G401.6 (cell line): ENCODE measurements at regions not wholly inside any gene's neighbourhood (a gene's known extent, or its start where the extent isn't known, plus 50 kb on each side); places are given as distances from the start of the nearest gene placed in this dataset.
"Not testable (repeated sequence)": the region's sequence is repeated elsewhere in the genome, so short reads cannot be mapped to it uniquely, and the experiment has no call there.

Source experiments
- FAIRE-seq: peaks from 2 replicates; lab custom pipeline; 2012; peaks lifted over from hg19 to GRCh38; lab: Jason Lieb, UNC

DNA sequence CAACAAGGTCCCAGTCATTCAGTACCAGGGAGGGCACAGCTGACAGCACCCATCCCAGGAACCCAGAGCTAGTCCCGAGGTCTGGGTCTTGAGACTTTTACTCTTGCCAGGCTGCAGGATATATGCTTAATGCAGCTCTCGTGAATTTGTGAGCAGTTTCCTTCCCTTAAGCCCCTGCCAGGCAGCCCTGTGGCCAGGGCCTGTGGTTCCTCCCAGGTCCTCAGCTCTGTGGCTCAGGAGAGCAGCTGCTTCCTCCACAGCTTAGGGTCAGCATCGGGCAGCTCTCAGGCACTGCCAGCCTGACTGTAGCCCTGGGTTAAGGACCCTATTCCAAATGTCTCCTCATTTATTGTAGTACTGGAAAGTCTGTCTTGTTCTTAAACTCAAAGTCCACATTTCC is 1384.8 kb downstream of the RPIA start:
- no peak for FAIRE-seq

DNA sequence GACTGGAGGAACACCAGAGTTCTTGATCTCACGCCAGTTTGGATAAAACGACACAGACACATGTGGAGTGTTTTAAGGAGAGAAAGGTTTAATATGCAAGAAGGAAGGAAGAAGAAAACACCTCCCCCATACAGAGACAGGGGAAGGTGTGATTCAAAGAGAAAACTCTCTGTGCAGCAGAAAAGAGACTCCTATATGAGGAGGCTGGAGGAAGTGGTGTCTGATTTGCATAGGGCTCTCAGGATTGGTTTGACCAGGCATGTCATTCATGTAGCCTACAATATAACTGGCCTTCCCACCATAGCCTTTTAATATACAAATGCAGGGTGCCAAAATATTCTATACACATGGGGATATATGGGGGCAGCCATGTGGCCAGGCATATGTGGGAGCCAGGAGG is 1386.5 kb downstream of the RPIA start:
- FAIRE-seq, result no peak

DNA sequence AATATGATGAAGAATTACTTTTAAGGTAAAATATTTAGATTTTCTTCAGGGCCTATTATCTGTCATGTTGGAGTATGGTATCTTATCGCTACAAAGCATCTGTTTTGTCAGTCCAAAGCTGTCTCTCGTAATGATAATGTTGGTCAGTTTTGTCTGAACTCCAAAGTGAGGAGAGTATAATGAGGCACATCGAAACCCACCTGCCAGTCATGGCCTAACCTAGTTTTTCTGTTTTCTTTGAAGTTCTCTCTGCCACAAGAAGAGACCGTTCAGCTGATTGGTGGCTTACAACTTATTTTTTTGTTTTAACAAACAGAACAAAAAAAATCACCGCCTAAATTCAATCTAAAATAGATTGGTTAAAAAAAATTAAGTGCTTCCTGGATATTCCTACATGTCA is 1387.9 kb downstream of the RPIA start:
- FAIRE-seq, result no peak

DNA sequence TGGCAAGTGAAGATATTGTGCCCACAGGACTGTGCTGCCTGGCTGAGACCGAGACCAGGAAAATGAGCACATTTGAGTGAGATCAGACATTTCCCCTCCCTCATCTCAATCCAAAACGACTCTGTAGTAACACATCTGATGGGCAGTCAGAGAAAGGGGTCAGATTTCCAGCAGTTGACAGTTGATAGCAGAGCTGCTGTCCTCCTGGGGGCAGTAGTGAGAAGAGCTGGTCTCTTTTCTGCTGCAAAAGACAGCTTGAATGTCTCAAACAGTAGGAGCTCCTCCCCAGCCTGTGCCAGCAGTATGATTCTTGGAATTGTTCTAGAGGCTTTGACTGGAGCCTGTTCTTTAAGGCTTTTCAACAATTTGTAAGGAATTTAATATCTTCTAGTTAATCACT is 1396.3 kb downstream of the RPIA start:
- FAIRE-seq, result not testable (repeated sequence)

DNA sequence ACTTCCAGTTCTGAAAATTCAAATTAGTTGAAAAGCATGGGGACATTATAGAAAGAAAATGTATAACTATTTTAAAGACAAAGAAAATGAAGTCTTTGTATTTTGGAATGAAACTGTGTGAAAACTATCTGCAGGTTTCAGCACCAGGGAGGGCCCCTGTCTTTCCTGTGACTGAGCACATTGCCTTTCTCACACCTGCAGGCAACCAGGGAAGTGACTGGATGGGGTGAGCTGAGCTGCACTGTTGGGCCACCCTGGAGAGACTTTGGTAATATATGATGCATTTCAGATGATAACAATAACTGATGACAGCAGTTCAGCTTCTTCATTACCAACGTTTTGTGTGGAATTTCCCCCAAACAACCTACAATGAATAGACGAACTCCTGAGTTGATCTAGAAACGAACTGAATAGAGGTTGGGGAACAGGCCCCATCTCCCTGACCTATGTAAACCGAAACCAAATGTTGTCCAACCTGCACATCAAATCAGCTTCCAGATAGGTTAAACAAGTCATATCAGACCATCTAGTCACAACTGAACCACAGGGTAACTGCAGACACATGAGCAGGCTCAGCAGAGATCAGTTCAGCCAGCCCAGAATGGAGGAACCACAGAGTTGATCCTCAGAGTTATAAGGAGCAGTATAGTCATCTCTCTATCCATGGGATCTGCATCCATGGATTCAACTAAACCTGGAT is 1402.2 kb downstream of the RPIA start:
- FAIRE-seq, result not testable (repeated sequence)

DNA sequence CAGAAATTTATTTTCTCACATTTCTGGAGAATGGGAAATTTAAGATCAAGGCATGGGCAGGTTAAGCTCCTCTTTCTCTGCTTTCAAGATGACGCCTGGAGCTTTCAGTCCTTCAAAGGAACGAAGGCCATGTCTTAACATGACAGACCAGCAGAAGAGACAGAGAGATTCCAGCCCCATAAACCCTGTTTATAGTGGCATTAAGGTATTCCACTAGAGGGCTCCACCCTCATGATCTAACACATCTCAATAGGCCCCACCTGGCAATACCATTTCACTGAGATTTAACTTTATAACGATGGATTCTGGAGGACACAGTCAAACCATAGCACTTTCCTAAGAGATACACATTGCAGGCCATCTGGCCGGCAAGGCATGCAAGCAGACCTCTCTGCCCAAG is 1406.1 kb downstream of the RPIA start:
- FAIRE-seq, result not testable (repeated sequence)

DNA sequence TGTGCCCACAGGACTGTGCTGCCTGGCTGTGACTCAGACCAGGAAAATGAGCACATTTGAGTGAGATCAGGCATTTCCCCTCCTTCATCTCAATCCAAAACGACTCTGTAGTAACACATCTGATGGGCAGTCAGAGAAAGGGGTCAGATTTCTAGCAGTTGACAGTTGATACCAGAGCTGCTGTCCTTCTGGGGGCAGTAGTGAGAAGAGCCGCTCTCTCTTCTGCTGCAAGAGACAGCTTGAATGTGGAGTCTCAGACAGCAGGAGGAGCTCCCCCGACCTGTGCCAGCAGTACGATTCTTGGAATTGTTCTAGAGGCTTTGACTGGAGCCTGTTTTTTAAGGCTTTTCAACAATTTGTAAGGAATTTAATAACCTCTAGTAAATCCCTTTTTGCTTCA is 1413.7 kb downstream of the RPIA start:
- FAIRE-seq, result not testable (repeated sequence)

DNA sequence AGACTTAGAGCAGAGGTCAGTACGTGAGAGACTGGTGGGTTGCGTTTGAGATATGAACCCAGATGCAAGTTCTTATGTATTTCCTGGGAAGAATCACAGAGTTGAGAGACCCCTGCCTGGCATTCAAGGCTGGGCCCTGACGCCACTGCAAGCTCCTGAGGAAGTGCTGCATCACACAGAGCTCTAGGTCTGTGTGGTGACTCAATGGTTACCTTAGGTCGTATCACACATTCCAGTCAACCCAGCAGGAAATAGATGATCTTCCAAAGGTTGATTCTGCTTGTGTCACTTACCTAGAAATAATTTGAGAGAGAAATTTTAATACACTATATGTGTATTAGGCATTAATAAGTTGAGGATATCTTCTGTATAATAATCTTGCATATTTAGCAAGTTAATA is 1431.9 kb downstream of the RPIA start:
- FAIRE-seq, result not testable (repeated sequence)

DNA sequence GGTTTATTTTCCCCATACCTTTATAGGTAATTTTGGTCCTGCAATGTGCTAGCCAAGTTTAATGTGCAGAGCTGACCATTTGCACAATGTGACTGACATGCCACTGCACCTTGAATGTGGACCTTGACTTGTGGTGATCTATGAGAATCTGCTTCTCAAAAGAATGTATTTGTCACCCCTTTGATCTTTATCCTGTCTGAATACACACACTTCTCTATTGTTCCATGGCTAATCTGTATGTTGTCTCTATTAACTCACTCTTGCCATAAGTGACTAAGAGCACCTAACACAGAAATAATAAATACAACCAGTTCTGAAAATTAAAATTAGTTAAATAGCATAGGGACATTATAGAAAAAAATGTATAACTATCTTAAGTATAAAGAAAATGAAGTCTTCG is 1447.6 kb downstream of the RPIA start:
- not testable (repeated sequence) for FAIRE-seq

DNA sequence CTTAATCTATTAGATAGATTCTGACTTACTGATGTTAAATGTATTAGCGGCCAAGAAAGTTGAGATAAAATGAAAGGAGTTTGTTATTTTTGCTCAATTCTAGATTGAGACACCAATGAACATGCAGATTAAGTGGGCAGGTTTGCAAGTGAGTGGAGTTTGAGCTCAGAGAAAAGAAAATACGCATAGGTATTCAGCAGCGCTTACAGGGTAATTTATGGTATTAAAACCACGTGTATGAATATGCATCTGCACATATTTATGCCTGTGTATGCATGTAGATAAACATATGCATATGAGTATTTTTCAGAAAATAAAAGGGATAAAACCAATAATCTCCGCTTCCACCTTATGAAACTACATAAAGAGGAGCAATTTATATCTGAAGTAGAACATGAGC is 1450.1 kb downstream of the RPIA start:
- FAIRE-seq, result not testable (repeated sequence)

DNA sequence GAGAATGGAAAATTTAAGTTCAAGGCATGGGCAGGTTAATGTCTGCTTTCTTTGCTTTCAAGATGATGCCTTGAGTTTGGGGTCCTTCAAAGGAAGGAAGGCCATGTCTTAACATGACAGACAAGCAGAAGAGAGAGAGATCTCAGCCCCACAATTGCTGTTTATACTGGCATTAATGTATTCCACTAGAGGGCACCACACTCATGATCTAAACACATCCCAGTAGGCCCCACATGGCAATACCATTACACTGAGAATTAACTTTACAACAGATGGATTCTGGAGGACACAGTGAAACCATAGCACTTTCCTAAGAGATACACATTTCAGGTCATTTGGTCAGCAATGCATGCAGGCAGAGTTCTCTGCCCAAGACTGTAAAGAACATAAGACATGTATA is 1460.3 kb downstream of the RPIA start:
- not testable (repeated sequence) for FAIRE-seq

DNA sequence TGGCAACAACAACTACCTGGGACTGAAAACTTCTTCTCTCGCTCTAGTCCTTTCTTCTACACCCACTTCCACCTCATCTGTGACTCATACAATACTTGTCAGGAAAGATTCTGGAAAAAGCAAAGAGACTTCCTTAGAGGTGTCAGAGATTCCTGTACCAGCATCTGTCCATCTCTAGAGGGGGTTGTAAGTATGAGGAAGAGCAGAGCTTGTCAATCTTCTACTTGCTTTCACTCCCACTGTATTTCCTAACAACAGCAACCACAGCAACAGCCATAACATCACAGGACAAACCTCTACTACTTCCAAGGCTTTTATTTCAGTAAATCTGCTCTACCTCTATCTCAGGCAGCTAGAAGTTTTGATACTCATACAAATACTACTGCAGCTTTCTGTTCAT is 1479.5 kb downstream of the RPIA start:
- not testable (repeated sequence) for FAIRE-seq

DNA sequence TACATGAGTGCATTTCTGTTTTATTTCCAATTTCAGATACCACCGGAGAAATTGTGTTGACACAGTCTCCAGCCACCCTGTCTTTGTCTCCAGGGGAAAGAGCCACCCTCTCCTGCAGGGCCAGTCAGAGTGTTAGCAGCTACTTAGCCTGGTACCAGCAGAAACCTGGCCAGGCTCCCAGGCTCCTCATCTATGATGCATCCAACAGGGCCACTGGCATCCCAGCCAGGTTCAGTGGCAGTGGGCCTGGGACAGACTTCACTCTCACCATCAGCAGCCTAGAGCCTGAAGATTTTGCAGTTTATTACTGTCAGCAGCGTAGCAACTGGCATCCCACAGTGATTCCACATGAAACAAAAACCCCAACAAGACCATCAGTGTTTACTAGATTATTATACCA is 1481.6 kb downstream of the RPIA start:
- FAIRE-seq, result not testable (repeated sequence)

DNA sequence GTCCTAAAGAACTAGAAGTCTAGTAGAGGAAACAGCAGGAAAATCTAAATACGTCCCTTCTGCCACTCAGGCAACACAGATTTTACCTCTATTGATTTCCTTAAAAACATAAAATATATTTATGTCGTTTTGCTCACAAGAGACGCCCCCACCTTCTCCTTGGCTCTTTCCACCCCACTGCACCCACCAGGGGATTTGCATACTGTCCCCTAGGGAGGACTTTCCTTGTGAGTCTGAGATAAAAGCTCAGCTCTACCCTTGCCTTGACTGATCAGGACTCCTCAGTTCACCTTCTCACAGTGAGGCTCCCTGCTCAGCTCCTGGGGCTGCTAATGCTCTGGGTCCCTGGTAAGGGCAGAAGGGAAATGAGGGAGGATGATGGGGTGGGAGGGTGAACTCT is 1488.1 kb downstream of the RPIA start:
- FAIRE-seq, result not testable (repeated sequence)

DNA sequence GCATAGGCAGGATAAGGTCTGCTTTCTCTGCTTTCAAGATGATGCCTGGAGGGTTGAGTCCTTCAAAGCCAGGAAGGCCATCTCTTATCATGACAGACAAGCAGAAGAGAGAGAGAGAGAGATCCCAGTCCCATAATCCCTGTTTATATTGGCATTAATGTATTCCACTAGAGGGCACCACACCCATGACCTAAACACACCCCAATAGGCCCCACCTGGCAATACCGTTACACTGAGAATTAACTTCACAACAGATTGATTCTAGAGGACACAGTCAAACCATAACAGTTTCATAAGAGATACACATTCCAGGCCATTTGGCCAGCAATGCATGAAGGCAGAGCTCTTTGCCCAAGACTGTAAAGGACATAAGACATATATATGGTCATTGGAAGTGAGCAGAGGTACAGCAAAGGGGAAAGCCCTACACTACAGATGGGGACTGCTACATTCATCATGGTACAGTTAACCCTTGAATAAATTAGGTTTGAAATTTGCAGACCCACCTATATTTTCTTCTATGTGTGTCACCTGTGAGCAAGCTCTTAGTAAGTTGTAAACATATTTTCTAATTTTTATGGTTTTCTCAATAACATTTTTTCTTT is 1516.1 kb downstream of the RPIA start:
- FAIRE-seq, result no peak

DNA sequence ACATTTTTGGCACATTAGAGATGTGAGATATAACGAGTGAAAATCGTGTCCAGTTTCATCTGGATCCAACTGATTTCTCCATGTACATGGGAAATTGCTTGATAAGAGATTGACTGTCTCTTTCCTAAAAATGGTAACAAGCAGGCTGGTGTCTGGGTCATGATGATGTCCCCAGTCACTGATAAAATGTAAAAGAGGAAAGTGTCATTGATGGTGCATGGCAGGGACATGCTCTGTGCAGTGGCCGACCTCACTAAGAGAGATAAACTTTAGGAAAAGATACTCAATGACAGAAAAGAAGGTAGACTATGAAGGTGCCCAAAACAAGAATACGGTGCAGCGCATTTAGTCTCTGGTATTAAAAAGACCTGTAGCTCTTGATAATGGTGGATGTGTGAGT is 1517.5 kb downstream of the RPIA start:
- FAIRE-seq, result no peak

DNA sequence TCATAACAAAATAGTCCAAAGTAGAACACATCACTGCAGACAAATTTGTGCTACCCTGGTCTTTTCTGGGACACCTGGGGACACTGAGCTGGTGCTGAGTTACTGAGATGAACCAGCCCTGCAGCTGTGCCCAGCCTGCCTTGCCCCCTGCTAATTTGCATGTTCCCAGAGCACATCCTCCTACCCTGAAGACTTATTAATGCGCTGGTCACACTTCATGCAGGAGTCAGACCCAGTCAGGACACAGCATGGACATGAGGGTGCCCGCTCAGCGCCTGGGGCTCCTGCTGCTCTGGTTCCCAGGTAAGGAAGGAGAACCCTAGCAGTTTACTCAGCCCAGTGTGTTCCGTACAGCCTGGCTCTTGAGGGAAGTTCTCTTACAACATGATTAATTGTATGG is 1518.3 kb downstream of the RPIA start:
- no peak for FAIRE-seq

DNA sequence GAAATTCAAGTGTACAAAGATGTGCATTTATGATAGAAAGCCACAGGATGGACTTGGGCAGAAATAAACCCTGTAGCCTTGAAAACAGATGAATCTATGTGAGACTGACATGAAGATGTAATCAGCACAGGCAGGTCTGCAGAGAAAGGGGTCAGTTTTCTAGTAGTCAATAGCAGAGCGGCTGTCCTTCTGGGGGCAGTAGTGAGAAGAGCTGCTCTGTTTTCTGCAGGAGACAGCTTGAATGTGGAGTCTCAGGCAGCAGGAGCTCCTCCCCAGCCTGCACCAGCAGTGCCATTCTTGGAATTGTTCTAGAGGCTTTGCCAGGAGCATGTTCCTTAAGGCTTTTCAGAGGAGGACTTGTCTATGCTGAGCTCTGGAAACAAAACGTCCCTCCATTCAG is 1524.4 kb downstream of the RPIA start:
- not testable (repeated sequence) for FAIRE-seq

DNA sequence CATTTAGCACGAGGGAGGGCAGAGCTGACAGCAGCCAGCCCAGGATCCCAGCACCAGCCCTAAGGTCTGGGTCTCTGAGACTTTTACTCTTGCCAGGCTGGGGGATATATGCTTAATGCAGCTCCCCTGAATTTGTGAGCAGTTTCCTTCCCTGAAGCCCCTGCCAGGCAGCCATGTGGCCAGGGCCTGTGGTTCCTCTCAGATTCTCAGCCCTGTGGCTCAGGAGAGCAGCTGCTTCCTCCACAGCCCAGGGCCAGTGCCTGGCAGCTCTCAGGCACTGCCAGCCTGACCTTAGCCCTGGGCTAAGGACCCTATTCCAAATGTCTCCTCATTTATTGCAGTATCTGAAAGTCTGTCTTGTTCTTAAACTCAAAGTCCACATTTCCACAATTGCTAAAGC is 1525.3 kb downstream of the RPIA start:
- FAIRE-seq, result not testable (repeated sequence)

DNA sequence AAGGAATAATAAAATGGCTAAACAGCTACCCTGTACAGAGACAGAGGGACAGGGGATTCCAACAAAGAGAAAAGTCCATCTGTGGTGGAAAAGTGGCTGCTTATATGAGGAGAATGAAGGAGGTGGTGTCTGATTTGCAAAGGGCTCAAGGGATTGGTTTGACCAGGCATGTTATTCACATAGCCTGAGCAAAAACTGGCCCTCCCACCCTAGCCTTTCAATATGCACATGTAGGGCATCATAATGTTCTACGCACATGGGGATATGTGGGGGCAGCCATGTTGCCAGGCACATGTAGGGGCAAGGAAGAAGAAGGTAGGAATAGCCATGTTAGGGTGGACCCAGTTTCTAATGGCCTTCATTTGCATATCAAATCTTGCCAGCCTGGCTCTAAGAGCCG is 1527.1 kb downstream of the RPIA start:
- FAIRE-seq, result not testable (repeated sequence)

DNA sequence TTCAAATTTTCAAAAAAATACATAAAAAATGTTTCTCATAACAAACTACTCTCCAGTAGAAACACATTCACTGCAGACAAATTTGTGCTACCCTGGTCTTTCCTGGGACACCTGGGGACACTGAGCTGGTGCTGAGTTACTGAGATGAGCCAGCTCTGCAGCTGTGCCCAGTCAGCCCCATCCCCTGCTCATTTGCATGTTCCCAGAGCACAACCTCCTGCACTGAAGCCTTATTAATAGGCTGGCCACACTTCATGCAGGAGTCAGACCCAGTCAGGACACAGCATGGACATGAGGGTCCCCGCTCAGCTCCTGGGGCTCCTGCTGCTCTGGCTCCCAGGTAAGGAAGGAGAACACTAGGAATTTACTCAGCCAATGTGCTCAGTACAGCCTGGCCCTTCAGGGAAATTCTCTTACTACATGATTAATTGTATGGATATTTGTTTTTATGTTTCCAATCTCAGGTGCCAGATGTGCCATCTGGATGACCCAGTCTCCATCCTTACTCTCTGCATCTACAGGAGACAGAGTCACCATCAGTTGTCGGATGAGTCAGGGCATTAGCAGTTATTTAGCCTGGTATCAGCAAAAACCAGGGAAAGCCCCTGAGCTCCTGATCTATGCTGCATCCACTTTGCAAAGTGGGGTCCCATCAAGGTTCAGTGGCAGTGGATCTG is 1529.3 kb downstream of the RPIA start:
- FAIRE-seq, result not testable (repeated sequence)

DNA sequence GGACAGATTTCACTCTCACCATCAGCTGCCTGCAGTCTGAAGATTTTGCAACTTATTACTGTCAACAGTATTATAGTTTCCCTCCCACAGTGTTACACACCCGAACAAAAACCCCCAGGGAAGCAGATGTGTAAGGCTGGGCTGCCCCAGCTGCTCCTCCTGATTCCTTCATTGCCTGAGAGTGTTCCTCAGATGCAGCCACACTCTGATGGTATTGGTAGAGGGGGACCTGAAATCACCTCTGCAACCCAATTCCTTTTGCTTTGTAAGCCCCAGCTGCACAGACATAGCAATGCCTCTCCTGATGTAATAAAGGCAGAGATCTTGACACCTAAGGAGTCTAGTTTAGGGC is 1529.8 kb downstream of the RPIA start:
- FAIRE-seq, result no peak

DNA sequence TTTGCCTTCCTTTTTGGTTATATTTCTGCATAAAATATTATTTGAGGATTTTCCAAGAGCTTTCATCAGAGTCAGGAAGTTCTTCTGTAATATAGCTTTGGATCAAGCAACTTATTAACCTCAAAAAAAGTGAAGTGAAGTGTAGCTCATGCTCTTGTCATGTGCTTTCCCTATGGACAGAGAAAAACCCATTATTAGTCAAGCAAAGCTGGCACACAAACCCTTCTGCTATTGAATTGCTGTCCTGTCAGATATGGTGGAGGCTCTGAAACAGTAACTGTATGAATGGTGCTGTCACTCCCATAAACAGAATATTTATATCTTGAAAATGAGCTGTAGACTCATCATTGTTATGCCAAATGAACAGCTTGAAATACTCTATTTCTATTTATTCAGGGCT is 1533.3 kb downstream of the RPIA start:
- not testable (repeated sequence) for FAIRE-seq
